ENCODE measurements at regions not wholly inside any gene's neighbourhood (a gene's known extent, or its start where the extent isn't known, plus 50 kb on each side); places are given as distances from the start of the nearest gene placed in this dataset.

- TF ChIP-seq CTCF (IDR thresholded peaks at IDR 0.05): no peak
- TF ChIP-seq EZH2 (IDR thresholded peaks at IDR 0.05; ENCODE audit: borderline replicate concordance, insufficient read depth, low read depth, low read length, poor library complexity, severe bottlenecking): no peak
Observed at GRCh38 chr2:144152817-144153271, 367.1 kb downstream of the ZEB2 start.
